Upper lobe of left lung (tissue), 6 donors: ENCODE measurements at regions not wholly inside any gene's neighbourhood (a gene's known extent, or its start where the extent isn't known, plus 50 kb on each side); places are given as distances from the start of the nearest gene placed in this dataset.

Experiments
- ATAC-seq, 2 donors: fragments of 200-7000 bp; cut with Tn5 transposase; one replicate each; pipeline ENCODE4 v1.9.1; 2022; ENCODE audit warnings: mild to moderate bottlenecking in 2 of 2, moderate library complexity in 2 of 2; ENCODE audit not compliant: low FRiP score in 2 of 2
- DNase-seq, 2 donors: peaks; one replicate each; pipeline ENCODE4 v3.0.0-alpha.2; 2019 to 2020
- H3K27ac ChIP-seq, 4 donors: fragments of 200-600 bp; sonication (generic); one replicate each; pipeline ENCODE4 v1.5.1; 2016 to 2019
- H3K27me3 ChIP-seq, 4 donors: fragments of 200-600 bp; sonication (generic); one replicate each; pipeline ENCODE4 v1.5.1; 2017 to 2019
- H3K36me3 ChIP-seq, 4 donors: fragments of 200-600 bp; sonication (generic); one replicate each; pipeline ENCODE4 v1.5.1; 2016 to 2019
- H3K4me1 ChIP-seq, 4 donors: fragments of 200-600 bp; sonication (generic); one replicate each; pipeline ENCODE4 v1.5.1; 2018 to 2019
- H3K4me3 ChIP-seq, 4 donors: fragments of 200-600 bp; sonication (generic); one replicate each; pipeline ENCODE4 v1.5.1; 2017 to 2019; ENCODE audit warnings: mild to moderate bottlenecking in 2 of 4, moderate library complexity in 1 of 4
- H3K9me3 ChIP-seq, 4 donors: fragments of 200-600 bp; sonication (generic); one replicate each; pipeline ENCODE4 v1.5.1; 2018 to 2019
- EP300 ChIP-seq, 4 donors: sonication (generic); formaldehyde crosslinking; IDR thresholded peaks; one replicate each; pipeline ENCODE4 v1.5.1; 2017; ENCODE audit warnings: antibody characterized with exemption in 4 of 4, control low read depth in 2 of 4
- POLR2A ChIP-seq, 4 donors: fragments of 450-650 bp; IDR thresholded peaks; one replicate each; pipeline ENCODE4 v1.5.1; 2016 to 2017; ENCODE audit warnings: antibody characterized with exemption in 4 of 4, mild to moderate bottlenecking in 2 of 4
- POLR2AphosphoS5 ChIP-seq, 2 donors: sonication (generic); formaldehyde crosslinking; IDR thresholded peaks; one replicate each; pipeline ENCODE4 v1.5.1; 2017; ENCODE audit warnings: antibody characterized with exemption in 2 of 2
- WGBS, 2 donors: methylation state at CpG; one replicate each; pipeline ENCODE4 v1.1.5; 2017 to 2018; 5-methylcytosine and 5-hydroxymethylcytosine counted together
- TF ChIP-seq, protein P1 (sequence below), 6 experiments: fragments of 450-650 bp in 4 of 6; fragments of 200-600 bp in 2 of 6; sonication (generic) in 2 of 6; IDR thresholded peaks; one replicate each; pipeline ENCODE4 v1.5.1; 2016 to 2019; ENCODE audit warnings: antibody characterized with exemption in 6 of 6
- donor health status: DM: no; HTN: no; CAD: no; lungs with moderate emphysema.
- donor health status: DM: no; HTN: yes; CAD: no; lungs with severe emphysema.

DNA sequence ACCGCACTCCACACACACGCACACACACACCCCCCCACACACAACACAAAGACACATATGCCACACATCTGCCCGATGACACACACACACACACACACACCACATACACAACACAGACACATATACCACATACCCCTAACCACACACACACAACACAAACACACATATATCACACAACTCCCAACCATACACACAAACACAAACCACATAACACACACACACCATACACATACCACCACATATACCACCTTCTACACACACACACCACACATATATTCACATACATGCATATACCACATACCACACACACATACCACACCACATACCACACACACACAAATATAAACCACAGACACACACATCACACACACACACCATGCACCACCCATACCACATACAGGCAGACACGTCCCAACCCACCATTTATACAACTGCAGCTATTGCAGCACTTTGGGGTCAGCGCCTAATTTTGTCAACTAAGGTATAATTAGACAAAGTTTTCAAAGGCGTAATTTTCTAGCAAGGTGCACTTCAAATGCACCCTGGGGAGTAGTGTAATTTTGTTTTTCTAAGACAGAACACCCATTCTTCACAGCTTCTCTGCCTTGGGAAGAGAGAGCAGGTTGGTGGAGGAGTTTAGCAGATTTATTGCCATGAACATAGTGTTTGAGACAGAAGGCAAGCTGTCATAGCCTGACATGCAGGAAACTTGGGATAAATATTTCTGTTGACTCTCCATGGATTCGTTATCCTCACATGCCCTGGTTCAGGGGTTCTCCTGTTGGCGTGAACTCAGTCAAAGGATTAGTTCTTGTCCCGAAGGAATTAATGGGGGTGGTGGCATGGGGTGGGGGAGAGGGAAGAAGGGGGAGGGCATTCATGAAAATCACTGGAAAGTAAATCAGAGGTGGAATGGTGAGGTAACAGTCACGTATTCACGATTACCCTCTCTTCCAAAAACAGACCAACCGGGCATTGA, 416.1 kb downstream of the LPIN1 start:
- H3K27me3 ChIP-seq, result no peaks in the 10 kb centered on the region
- DNase-seq (peak in 1 of 2 donors; percentile 9), ATAC-seq (peak in 1 of 2 donors; percentile 49)
- H3K36me3 ChIP-seq, result no peaks in the 10 kb centered on the region
- H3K27ac ChIP-seq, result no peak overlapping the region
- TF ChIP-seq POLR2A (IDR thresholded peaks at IDR 0.05), result no peak
- TF ChIP-seq, protein P1, sequence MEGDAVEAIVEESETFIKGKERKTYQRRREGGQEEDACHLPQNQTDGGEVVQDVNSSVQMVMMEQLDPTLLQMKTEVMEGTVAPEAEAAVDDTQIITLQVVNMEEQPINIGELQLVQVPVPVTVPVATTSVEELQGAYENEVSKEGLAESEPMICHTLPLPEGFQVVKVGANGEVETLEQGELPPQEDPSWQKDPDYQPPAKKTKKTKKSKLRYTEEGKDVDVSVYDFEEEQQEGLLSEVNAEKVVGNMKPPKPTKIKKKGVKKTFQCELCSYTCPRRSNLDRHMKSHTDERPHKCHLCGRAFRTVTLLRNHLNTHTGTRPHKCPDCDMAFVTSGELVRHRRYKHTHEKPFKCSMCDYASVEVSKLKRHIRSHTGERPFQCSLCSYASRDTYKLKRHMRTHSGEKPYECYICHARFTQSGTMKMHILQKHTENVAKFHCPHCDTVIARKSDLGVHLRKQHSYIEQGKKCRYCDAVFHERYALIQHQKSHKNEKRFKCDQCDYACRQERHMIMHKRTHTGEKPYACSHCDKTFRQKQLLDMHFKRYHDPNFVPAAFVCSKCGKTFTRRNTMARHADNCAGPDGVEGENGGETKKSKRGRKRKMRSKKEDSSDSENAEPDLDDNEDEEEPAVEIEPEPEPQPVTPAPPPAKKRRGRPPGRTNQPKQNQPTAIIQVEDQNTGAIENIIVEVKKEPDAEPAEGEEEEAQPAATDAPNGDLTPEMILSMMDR (IDR thresholded peaks at IDR 0.05), result no peak
- TF ChIP-seq POLR2AphosphoS5 (IDR thresholded peaks at IDR 0.05), result no peak
- WGBS, 2 donors, result 73 to 77% methylated on average over 12 of the region's 12 CpGs
- H3K9me3 ChIP-seq, result no peaks in the 10 kb centered on the region
- no peak overlapping the region for H3K4me3 ChIP-seq
- H3K4me1 ChIP-seq, result no peaks in the 10 kb centered on the region

DNA sequence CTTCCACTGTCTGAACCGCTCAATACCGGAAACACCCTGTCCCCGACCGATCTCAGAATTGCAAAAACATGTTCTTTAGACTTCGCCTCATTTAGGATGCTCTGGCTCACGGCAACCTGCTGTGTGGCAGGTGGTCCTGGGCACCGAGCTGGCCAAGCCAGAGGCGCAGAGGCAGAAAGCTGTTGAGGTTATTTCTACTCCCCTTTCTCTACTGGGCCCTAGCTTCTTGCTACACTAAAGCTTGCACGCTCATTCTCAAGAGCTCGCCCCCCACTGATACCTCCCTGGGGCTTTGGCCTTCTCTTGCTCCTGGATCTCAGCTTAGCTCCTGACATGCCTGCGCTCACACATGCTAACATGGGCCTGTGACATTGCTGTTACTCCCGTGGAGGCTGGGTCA, 417.4 kb downstream of the LPIN1 start:
- H3K4me3 ChIP-seq, result no peak overlapping the region
- 95 to 98% methylated on average over 12 of the region's 12 CpGs for WGBS, 2 donors
- H3K27me3 ChIP-seq, result no peaks in the 10 kb centered on the region
- no peak for TF ChIP-seq EP300 (IDR thresholded peaks at IDR 0.05)
- TF ChIP-seq POLR2AphosphoS5 (IDR thresholded peaks at IDR 0.05), result no peak
- TF ChIP-seq, protein P1 (IDR thresholded peaks at IDR 0.05), result no peak
- no peak for TF ChIP-seq POLR2A (IDR thresholded peaks at IDR 0.05)
- H3K36me3 ChIP-seq, result no peaks in the 10 kb centered on the region
- peaks cover 5 to 8% (median 7%) of the 10 kb centered on the region in 4 donors for H3K4me1 ChIP-seq
- H3K9me3 ChIP-seq, result no peaks in the 10 kb centered on the region
- no peak overlapping the region for H3K27ac ChIP-seq
- DNase-seq, result peak in 1 of 2 donors; percentile 30
- no peak for ATAC-seq

DNA sequence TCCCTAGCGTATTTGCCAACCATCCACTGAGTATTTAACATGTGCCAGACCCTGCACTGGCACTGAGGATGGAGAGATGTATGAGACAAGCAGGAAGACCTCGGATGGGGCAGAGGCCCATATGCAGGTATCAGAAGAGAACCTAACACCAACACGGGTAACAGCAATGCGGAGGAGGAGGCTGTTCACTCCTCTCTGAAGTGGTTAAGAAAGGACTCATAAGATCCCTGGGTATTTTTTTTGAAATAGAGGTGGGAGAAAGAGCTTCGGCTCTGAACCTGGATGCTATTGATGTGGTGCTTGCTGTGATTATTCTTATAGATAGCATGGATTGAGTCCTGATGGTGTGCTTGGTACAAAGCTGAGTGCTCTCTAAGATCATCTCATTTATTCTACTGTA, 418.3 kb downstream of the LPIN1 start:
- no peaks in the 10 kb centered on the region for H3K27me3 ChIP-seq
- no peaks in the 10 kb centered on the region for H3K9me3 ChIP-seq
- H3K36me3 ChIP-seq, result no peaks in the 10 kb centered on the region
- WGBS, 2 donors, result 73 to 88% methylated on average over 5 of the region's 5 CpGs
- DNase-seq (no peak), ATAC-seq (no peak)
- H3K4me1 ChIP-seq, result peaks cover 11 to 16% (median 14%) of the 10 kb centered on the region in 4 donors
- no peak overlapping the region for H3K4me3 ChIP-seq
- TF ChIP-seq POLR2A (IDR thresholded peaks at IDR 0.05) (no peak), EP300 (IDR thresholded peaks at IDR 0.05) (no peak), POLR2AphosphoS5 (IDR thresholded peaks at IDR 0.05) (no peak)
- TF ChIP-seq, protein P1 (IDR thresholded peaks at IDR 0.05), result no peak
- H3K27ac ChIP-seq, result no peak overlapping the region

DNA sequence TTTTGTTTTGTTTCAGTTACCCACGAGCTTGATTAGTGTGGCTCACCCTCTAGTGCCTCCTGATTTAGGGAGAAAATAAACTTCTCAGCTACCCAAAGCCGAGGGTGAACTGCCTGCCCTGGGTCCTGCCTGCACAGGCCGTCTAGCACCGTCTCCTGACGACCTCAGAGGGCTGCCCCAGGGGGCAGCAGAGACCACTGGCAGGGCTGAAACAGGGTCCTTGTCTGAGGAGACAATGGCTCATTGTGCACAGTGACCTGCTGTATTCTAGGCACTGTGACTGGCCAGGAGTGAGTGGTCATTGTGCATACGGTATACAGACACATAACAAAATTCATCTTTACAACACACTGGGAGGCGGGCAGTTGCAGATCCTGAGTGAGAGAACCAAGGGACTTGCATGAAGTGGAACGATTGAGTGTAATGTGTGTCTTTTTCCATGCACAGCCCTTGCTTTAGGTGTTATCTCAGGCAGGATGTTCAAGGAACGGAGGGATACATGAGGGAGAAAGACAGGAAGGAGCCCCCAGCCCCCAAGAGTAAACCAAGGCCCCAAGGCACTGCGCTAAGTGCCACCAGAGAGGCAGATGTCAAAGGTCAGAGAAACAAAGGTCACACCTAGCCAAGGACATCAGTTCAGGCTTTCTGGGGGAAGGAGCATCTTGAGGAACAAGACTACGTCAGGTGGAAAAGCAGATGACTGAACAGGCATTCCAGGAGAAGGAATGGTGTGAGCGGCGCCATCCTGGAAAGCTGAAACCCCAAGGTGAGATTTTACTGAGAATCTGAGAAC, 421.3 kb downstream of the LPIN1 start:
- ATAC-seq, result no peak
- peak in 1 of 2 donors; percentile 13 for DNase-seq
- WGBS, 2 donors, result 69 to 77% methylated on average over 13 of the region's 13 CpGs

More for the DNA sequence above, 421.3 kb downstream of the LPIN1 start:
- Histone ChIP-seq H3K27ac (peak overlapping the region in 3 of 4 donors; percentile 75 to 79 (median 76)), H3K27me3 (no peaks in the 10 kb centered on the region), H3K4me1 (peaks cover 22 to 28% (median 25%) of the 10 kb centered on the region in 4 donors), H3K36me3 (no peaks in the 10 kb centered on the region), H3K4me3 (no peak overlapping the region), H3K9me3 (no peaks in the 10 kb centered on the region)
- TF ChIP-seq POLR2A (IDR thresholded peaks at IDR 0.05), result no peak
- no peak for TF ChIP-seq POLR2AphosphoS5 (IDR thresholded peaks at IDR 0.05)
- TF ChIP-seq EP300 (IDR thresholded peaks at IDR 0.05), result no peak
- TF ChIP-seq, protein P1 (IDR thresholded peaks at IDR 0.05), result peak in 3 of 6 experiments; percentile 23 to 41 (median 32)
